CD4-positive, alpha-beta T cell (primary cell): ENCODE measurements at regions not wholly inside any gene's neighbourhood (a gene's known extent, or its start where the extent isn't known, plus 50 kb on each side); places are given as distances from the start of the nearest gene placed in this dataset.

ENCODE experiments used
- ATAC-seq: fragments of 200-7000 bp; cut with Tn5 transposase; one replicate; pipeline ENCODE4 v1.10.0; 2022; ENCODE audit warnings: mild to moderate bottlenecking; ENCODE audit not compliant: poor library complexity
- CTCF ChIA-PET: fragments of 350-600 bp; sonication (Branson Sonifier 250); formaldehyde crosslinking; loops from one replicate; lab custom pipeline; 2021; ENCODE audit warnings: antibody characterized with exemption, inconsistent platforms; lab: Charles Lee
- POLR2A ChIA-PET: fragments of 350-600 bp; sonication (Branson Sonifier 250); formaldehyde crosslinking; loops from one replicate; lab custom pipeline; 2021; ENCODE audit warnings: antibody characterized with exemption, inconsistent platforms; lab: Charles Lee
- DNase-seq, 14 experiments: peaks; one replicate each; pipeline ENCODE4 v3.0.0-alpha.2; 2013 to 2020; ENCODE audit warnings: mixed read lengths in 2 of 14
- H3K27ac ChIP-seq, 2 donors: one replicate each; pipeline versions ENCODE4 v1.5.1 to v1.7.0; 2013; ENCODE audit warnings: low read length in 2 of 2, low read depth in 1 of 2, mild to moderate bottlenecking in 1 of 2
- H3K27me3 ChIP-seq, 2 experiments: 1 replicate in 1 of 2; 2 replicates in 1 of 2; pipeline versions ENCODE4 v1.6.1 to v1.7.0; 2013; ENCODE audit warnings: low read length in 2 of 2, control low read depth in 1 of 2, mild to moderate bottlenecking in 1 of 2, moderate library complexity in 1 of 2; ENCODE audit not compliant: insufficient read depth in 2 of 2, control insufficient read depth in 1 of 2
- H3K36me3 ChIP-seq: one replicate; pipeline ENCODE4 v1.6.1; 2013; ENCODE audit warnings: low read length, control low read depth; ENCODE audit not compliant: insufficient read depth
- H3K4me1 ChIP-seq: one replicate; pipeline ENCODE4 v1.6.1; 2013; ENCODE audit warnings: low read length, control low read depth; ENCODE audit not compliant: insufficient read depth
- H3K4me3 ChIP-seq: one replicate; pipeline ENCODE4 v1.5.1; 2013; ENCODE audit warnings: mild to moderate bottlenecking, low read length, moderate library complexity
- H3K9me3 ChIP-seq, 2 experiments: 1 replicate in 1 of 2; 2 replicates in 1 of 2; pipeline versions ENCODE4 v1.6.1 to v1.7.0; 2013; ENCODE audit warnings: low read length in 2 of 2, mild to moderate bottlenecking in 2 of 2, control low read depth in 1 of 2, moderate library complexity in 1 of 2; ENCODE audit not compliant: control insufficient read depth in 1 of 2, insufficient read depth in 1 of 2
- H3K27ac Mint-ChIP-seq: one replicate; pipeline ENCODE4 v1.8.0; 2020; ENCODE audit warnings: mixed read lengths
- H3K27me3 Mint-ChIP-seq: one replicate; pipeline ENCODE4 v1.8.0; 2021; ENCODE audit warnings: mixed read lengths
- H3K36me3 Mint-ChIP-seq: one replicate; pipeline ENCODE4 v1.8.0; 2021; ENCODE audit warnings: low read depth, mixed read lengths
- H3K4me1 Mint-ChIP-seq: one replicate; pipeline ENCODE4 v1.8.0; 2021; ENCODE audit warnings: low read depth, mixed read lengths
- H3K4me3 Mint-ChIP-seq: one replicate; pipeline ENCODE4 v1.8.0; 2020; ENCODE audit warnings: mild to moderate bottlenecking, mixed read lengths
- H3K9me3 Mint-ChIP-seq: one replicate; pipeline ENCODE4 v1.8.0; 2020; ENCODE audit warnings: mixed read lengths
- intact Hi-C, 2 experiments: fragments of 100-400 bp; cut with DNase I in 1 of 2; cut with micrococcal nuclease in 1 of 2; formaldehyde crosslinking; loops; one replicate each; pipeline versions ENCODE4 v1.15.1 to v1.9.0; 2023 to 2025; cut with DNase I, micrococcal nuclease
- TF ChIP-seq, protein P1 (sequence below): fragments of 200-600 bp; IDR thresholded peaks from one replicate; pipeline ENCODE4 v1.8.0; 2022; ENCODE audit warnings: antibody characterized with exemption, mild to moderate bottlenecking

DNA sequence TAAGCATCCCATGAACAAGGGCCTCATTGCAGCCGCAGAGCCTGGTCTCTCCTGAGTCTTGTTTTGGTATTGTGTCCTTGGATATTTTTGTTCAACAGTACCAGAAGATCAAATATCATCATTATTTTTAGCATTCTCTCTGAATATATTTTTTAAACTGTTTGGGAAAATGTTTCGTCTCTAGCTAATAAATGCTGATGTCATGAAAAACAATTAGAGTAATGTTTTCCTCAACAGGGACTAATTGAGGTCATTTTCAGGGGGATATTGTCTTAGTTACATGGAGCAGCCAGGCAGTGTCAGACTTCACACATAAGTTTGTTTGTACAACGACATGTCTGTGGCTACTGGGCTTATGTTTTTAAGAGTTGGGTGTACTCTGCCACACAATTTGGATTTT, 805.3 kb upstream of the SOX9 start:
- no peaks in the 10 kb centered on the region for H3K36me3 Mint-ChIP-seq
- peaks cover 9% of the 10 kb centered on the region for H3K9me3 Mint-ChIP-seq
- intact Hi-C loops, result no loop called here
- ChIA-PET POLR2A (no interaction called here), CTCF (no interaction called here)
- H3K4me3 Mint-ChIP-seq, result no peak overlapping the region
- no peaks in the 10 kb centered on the region for H3K27me3 Mint-ChIP-seq
- Histone ChIP-seq H3K4me1 (no peaks in the 10 kb centered on the region), H3K27me3 (no peaks in the 10 kb centered on the region), H3K27ac (no peak overlapping the region), H3K36me3 (no peaks in the 10 kb centered on the region), H3K4me3 (no peak overlapping the region), H3K9me3 (peaks cover 0 to 4% of the 10 kb centered on the region in 2 experiments)
- no peak overlapping the region for H3K27ac Mint-ChIP-seq
- TF ChIP-seq, protein P1, sequence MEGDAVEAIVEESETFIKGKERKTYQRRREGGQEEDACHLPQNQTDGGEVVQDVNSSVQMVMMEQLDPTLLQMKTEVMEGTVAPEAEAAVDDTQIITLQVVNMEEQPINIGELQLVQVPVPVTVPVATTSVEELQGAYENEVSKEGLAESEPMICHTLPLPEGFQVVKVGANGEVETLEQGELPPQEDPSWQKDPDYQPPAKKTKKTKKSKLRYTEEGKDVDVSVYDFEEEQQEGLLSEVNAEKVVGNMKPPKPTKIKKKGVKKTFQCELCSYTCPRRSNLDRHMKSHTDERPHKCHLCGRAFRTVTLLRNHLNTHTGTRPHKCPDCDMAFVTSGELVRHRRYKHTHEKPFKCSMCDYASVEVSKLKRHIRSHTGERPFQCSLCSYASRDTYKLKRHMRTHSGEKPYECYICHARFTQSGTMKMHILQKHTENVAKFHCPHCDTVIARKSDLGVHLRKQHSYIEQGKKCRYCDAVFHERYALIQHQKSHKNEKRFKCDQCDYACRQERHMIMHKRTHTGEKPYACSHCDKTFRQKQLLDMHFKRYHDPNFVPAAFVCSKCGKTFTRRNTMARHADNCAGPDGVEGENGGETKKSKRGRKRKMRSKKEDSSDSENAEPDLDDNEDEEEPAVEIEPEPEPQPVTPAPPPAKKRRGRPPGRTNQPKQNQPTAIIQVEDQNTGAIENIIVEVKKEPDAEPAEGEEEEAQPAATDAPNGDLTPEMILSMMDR, result no peak
- DNase-seq (no peak), ATAC-seq (no peak)
- no peaks in the 10 kb centered on the region for H3K4me1 Mint-ChIP-seq

DNA sequence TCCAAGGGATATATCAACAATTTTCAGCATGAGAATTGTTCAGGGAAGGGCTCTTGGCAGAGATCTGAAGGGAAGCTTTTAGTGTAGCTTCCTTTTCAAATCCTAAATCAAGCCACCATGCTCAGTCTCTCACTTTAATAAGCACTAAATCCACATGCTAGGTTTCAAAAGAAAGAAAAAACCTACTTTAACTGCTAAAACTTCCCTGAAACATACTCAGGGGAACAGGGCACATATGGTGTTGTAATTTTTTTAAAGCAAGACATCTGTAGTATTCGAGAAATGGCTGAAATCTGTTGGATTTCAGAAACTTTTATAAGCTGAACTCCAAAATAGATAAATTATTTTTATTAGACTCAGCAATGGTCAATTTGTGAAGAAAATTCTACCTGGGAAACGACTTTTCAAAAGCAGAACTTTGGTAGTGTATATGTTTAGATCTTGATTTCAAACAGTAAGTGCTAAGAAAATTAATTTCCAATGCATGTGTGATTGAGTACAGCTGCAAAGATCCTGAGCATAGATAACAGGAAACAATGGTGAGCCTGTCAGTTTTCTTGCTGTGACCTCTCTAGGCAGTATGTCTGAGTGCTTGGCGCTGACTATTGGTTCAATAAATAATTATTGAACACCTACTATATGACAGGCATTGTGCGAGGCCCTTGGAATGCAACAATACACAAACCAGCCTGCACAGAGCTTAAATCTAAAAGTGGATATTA, 804.5 kb upstream of the SOX9 start:
- no peaks in the 10 kb centered on the region for H3K27me3 Mint-ChIP-seq
- Histone ChIP-seq H3K4me3 (no peak overlapping the region), H3K27ac (no peak overlapping the region), H3K9me3 (peaks cover 0 to 4% of the 10 kb centered on the region in 2 experiments), H3K4me1 (no peaks in the 10 kb centered on the region), H3K27me3 (no peaks in the 10 kb centered on the region), H3K36me3 (no peaks in the 10 kb centered on the region)
- no peaks in the 10 kb centered on the region for H3K36me3 Mint-ChIP-seq
- no peak overlapping the region for H3K27ac Mint-ChIP-seq
- DNase-seq (no peak), ATAC-seq (no peak)
- ChIA-PET CTCF (no interaction called here), POLR2A (no interaction called here)
- intact Hi-C loops, result no loop called here
- H3K4me3 Mint-ChIP-seq, result no peak overlapping the region
- TF ChIP-seq, protein P1, result no peak
- no peaks in the 10 kb centered on the region for H3K4me1 Mint-ChIP-seq
- H3K9me3 Mint-ChIP-seq, result peaks cover 12% of the 10 kb centered on the region

DNA sequence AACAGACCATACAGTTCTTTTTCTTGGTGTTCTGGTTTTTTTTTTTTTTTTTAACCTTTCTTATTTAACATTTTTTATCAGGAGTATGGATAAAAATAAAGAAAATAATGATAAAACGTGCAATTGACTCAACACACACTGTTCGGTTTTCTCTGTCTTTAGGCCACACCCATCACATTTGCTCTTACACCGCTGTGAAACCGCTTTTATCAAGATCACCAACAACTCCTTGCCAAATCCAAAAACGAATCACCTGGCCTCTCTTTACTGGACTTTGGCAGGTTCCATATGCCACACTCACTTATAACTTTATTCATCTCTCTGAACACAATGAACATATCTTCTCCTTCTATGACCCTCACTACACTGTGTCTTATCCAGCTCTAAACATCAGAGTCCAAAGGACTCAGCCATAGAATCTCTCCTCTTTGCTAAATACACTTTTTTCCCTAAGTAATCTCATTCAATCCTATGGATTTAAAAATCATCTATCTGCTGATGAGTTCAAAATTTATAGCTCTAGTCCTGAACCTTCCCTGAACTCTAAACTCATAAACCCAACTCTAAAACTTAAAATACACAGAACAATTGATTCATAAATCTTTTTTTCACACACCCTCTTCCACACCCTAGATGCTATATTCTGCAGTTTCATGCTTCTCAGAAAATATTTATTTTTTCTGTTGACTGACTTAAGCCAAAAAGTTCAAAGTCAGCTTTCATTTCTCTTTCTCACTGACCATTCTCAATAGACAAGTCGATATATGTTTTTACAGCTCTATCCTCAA, 800.6 kb upstream of the SOX9 start:
- intact Hi-C loops, result no loop called here
- peaks cover 12% of the 10 kb centered on the region for H3K9me3 Mint-ChIP-seq
- ChIA-PET POLR2A (no interaction called here), CTCF (no interaction called here)
- no peak for DNase-seq
- Histone ChIP-seq H3K27me3 (no peaks in the 10 kb centered on the region), H3K4me3 (no peak overlapping the region), H3K36me3 (no peaks in the 10 kb centered on the region), H3K27ac (no peak overlapping the region), H3K9me3 (peaks cover 0 to 4% of the 10 kb centered on the region in 2 experiments), H3K4me1 (no peaks in the 10 kb centered on the region)
- no peak for ATAC-seq
- H3K4me3 Mint-ChIP-seq, result no peak overlapping the region
- no peaks in the 10 kb centered on the region for H3K36me3 Mint-ChIP-seq
- H3K27me3 Mint-ChIP-seq, result no peaks in the 10 kb centered on the region
- TF ChIP-seq, protein P1, result no peak
- H3K4me1 Mint-ChIP-seq, result no peaks in the 10 kb centered on the region
- no peak overlapping the region for H3K27ac Mint-ChIP-seq
